ENCODE measurements at regions not wholly inside any gene's neighbourhood (a gene's known extent, or its start where the extent isn't known, plus 50 kb on each side); places are given as distances from the start of the nearest gene placed in this dataset.

GRCh38 chr2:47299555-47299954 lies 69.6 kb upstream of the EPCAM start:
- TF ChIP-seq POLR2A (IDR thresholded peaks at IDR 0.05; ENCODE audit: extremely low read depth, insufficient read length) (no peak), CTCF (IDR thresholded peaks at IDR 0.05; ENCODE audit: low read depth, low read length) (no peak), MYC (IDR thresholded peaks at IDR 0.05; ENCODE audit: low read depth, low read length) (no peak)

Measured in NB4 (cell line).